GM21390 (cell line): ENCODE measurements at regions not wholly inside any gene's neighbourhood (a gene's known extent, or its start where the extent isn't known, plus 50 kb on each side); places are given as distances from the start of the nearest gene placed in this dataset.

Source experiments
- ATAC-seq: cut with Tn5 transposase; IDR thresholded peaks from one replicate; pipeline ENCODE4 v1.9.1; 2021; ENCODE audit not compliant: unreplicated experiment

- no peak for ATAC-seq
These were observed 121.9 kb upstream of the CD93 start for GRCh38 chr20:23207826-23208540.

GRCh38 chr20:23206995-23207394 is 120.9 kb upstream of the CD93 start:
- no peak for ATAC-seq

GRCh38 chr20:23206061-23206460 is 119.9 kb upstream of the CD93 start:
- no peak for ATAC-seq

GRCh38 chr20:23205611-23206041 is 119.5 kb upstream of the CD93 start:
- ATAC-seq: no peak

- ATAC-seq: no peak
These were observed 119.1 kb upstream of the CD93 start for GRCh38 chr20:23205211-23205610.

- no peak for ATAC-seq
These were observed 118.0 kb upstream of the CD93 start for GRCh38 chr20:23203951-23204730.

GRCh38 chr20:23203310-23203709 is 117.2 kb upstream of the CD93 start:
- ATAC-seq: no peak

GRCh38 chr20:23201658-23202057 is 115.5 kb upstream of the CD93 start:
- no peak for ATAC-seq

GRCh38 chr20:23200914-23201313 is 114.8 kb upstream of the CD93 start:
- no peak for ATAC-seq

- no peak for ATAC-seq
These were observed 114.3 kb upstream of the CD93 start for GRCh38 chr20:23200413-23200812.

- no peak for ATAC-seq
These were observed 113.2 kb upstream of the CD93 start for GRCh38 chr20:23199356-23199755.

GRCh38 chr20:23198815-23199214 is 112.7 kb upstream of the CD93 start:
- no peak for ATAC-seq

- no peak for ATAC-seq
These were observed 111.7 kb upstream of the CD93 start for GRCh38 chr20:23197836-23198235.

- ATAC-seq: peak; percentile 79
These were observed 109.5 kb upstream of the CD93 start for GRCh38 chr20:23195636-23196035.

- ATAC-seq: no peak
These were observed 107.8 kb upstream of the CD93 start for GRCh38 chr20:23193801-23194384.

GRCh38 chr20:23192469-23192868 is 106.3 kb upstream of the CD93 start:
- no peak for ATAC-seq

- no peak for ATAC-seq
These were observed 104.4 kb upstream of the CD93 start for GRCh38 chr20:23190557-23190956.

- ATAC-seq: no peak
These were observed 103.7 kb upstream of the CD93 start for GRCh38 chr20:23189854-23190253.

GRCh38 chr20:23189341-23189740 is 103.2 kb upstream of the CD93 start:
- no peak for ATAC-seq

- ATAC-seq: no peak
These were observed 102.4 kb upstream of the CD93 start for GRCh38 chr20:23188377-23189169.

- no peak for ATAC-seq
These were observed 101.6 kb upstream of the CD93 start for GRCh38 chr20:23187751-23188150.
